PC-9 (cell line): ENCODE measurements at regions not wholly inside any gene's neighbourhood (a gene's known extent, or its start where the extent isn't known, plus 50 kb on each side); places are given as distances from the start of the nearest gene placed in this dataset.

Experiments used
- CTCF ChIP-seq: fragments of 200-600 bp; sonication (generic); conservative IDR thresholded peaks from 2 replicates; pipeline ENCODE4 v1.6.1; 2017; ENCODE audit warnings: mixed run types, antibody characterized with exemption, mild to moderate bottlenecking, moderate library complexity
- EZH2 ChIP-seq: fragments of 200-600 bp; sonication (generic); IDR thresholded peaks from 2 replicates; pipeline ENCODE4 v1.8.0; 2017; ENCODE audit warnings: antibody characterized with exemption, low read depth

- TF ChIP-seq CTCF (no peak), EZH2 (no peak)
Measured at GRCh38 chr3:101964861-101965260, 115.5 kb downstream of the NFKBIZ start.
